ENCODE measurements at regions not wholly inside any gene's neighbourhood (a gene's known extent, or its start where the extent isn't known, plus 50 kb on each side); places are given as distances from the start of the nearest gene placed in this dataset.

- no peak for TF ChIP-seq CTCF (IDR thresholded peaks at IDR 0.05)
- TF ChIP-seq POLR2A (IDR thresholded peaks at IDR 0.05), result no peak
These were observed 306.2 kb downstream of the SOX4 start for GRCh38 chr6:21899708-21900107.
